Panc1 (cell line): ENCODE measurements at regions not wholly inside any gene's neighbourhood (a gene's known extent, or its start where the extent isn't known, plus 50 kb on each side); places are given as distances from the start of the nearest gene placed in this dataset.
"Not testable (repeated sequence)": the region's sequence is repeated elsewhere in the genome, so short reads cannot be mapped to it uniquely, and the experiment has no call there.

Experiments used
- ATAC-seq: fragments of 200-7000 bp; cut with Tn5 transposase; 2 replicates; pipeline ENCODE4 v1.9.1; 2020; ENCODE audit warnings: mild to moderate bottlenecking, moderate library complexity
- BruUV-seq: library from RNA; stranded (reverse); fragments of 400-500 nt; replicated peaks from 2 replicates; lab custom pipeline; 2021; lab: Mats Ljungman, UMichigan
- CTCF ChIA-PET: fragments of 300-600 bp; sonication (Branson Sonifier 250); formaldehyde crosslinking; loops from one replicate; lab custom pipeline; 2022; ENCODE audit warnings: antibody characterized with exemption; lab: Charles Lee
- POLR2A ChIA-PET: fragments of 300-600 bp; sonication (Branson Sonifier 250); formaldehyde crosslinking; loops from one replicate; lab custom pipeline; 2022; ENCODE audit warnings: antibody characterized with exemption; lab: Charles Lee
- DNase-seq: peaks from one replicate; pipeline ENCODE4 v3.0.0-alpha.2; 2010; ENCODE audit warnings: low read depth, low spot score
- H3K27ac ChIP-seq: 2 replicates; pipeline ENCODE4 v1.5.1; 2011; ENCODE audit warnings: mild to moderate bottlenecking, low read length, inconsistent platforms
- H3K27me3 ChIP-seq: fragments of 200-500 bp; sonication (Bioruptor generic); 2 replicates; pipeline ENCODE4 v1.6.0; 2014; ENCODE audit warnings: low read length, inconsistent platforms; ENCODE audit not compliant: control insufficient read depth, insufficient read depth
- H3K36me3 ChIP-seq: fragments of 200-500 bp; sonication (Bioruptor generic); 2 replicates; pipeline ENCODE4 v1.5.1; 2014; ENCODE audit warnings: inconsistent platforms, mild to moderate bottlenecking, low read length, moderate library complexity; ENCODE audit not compliant: control insufficient read depth, insufficient read depth
- H3K4me1 ChIP-seq: 2 replicates; pipeline ENCODE4 v1.5.1; 2011; ENCODE audit warnings: inconsistent platforms, mild to moderate bottlenecking, low read length, moderate library complexity; ENCODE audit not compliant: control insufficient read depth, insufficient read depth
- H3K4me3 ChIP-seq, 2 experiments: 2 replicates each; pipeline ENCODE4 v1.5.1; 2011 to 2012; ENCODE audit warnings: low read depth in 2 of 2, low read length in 2 of 2, mild to moderate bottlenecking in 2 of 2, inconsistent platforms in 1 of 2, moderate library complexity in 1 of 2
- H3K9me3 ChIP-seq: fragments of 200-500 bp; sonication (Bioruptor generic); 2 replicates; pipeline ENCODE4 v1.5.1; 2014; ENCODE audit warnings: low read depth, mild to moderate bottlenecking, inconsistent platforms, low read length, moderate library complexity; ENCODE audit not compliant: control insufficient read depth, insufficient read depth
- POLR2AphosphoS5 ChIP-seq: IDR thresholded peaks from 2 replicates; pipeline ENCODE4 v1.6.1; 2012; ENCODE audit warnings: mild to moderate bottlenecking, low read depth, low read length, moderate library complexity
- SIN3A ChIP-seq: IDR thresholded peaks from 2 replicates; pipeline ENCODE4 v1.6.1; 2012; ENCODE audit warnings: low read depth, mild to moderate bottlenecking, low read length, moderate library complexity, borderline replicate concordance; ENCODE audit not compliant: insufficient read depth
- TCF7L2 ChIP-seq: IDR thresholded peaks from 2 replicates; pipeline ENCODE4 v1.6.1; 2011; ENCODE audit warnings: mild to moderate bottlenecking, low read depth, low read length, inconsistent platforms
- in situ Hi-C: cut with HindIII; loops from 2 replicates; pipeline ENCODE4 v1.10.0; 2016; ENCODE audit warnings: low sequenced_read_pairs, low pct_unique_long_range_greater_than_20kb
- intact Hi-C: fragments of 100-400 bp; cut with micrococcal nuclease; formaldehyde crosslinking; loops from one replicate; pipeline ENCODE4 v1.10.0; 2022; ENCODE audit not compliant: unreplicated experiment
- TF ChIP-seq, protein P1 (sequence below): fragments of 450-650 bp; IDR thresholded peaks from 2 replicates; pipeline ENCODE4 v1.5.1; 2017; ENCODE audit warnings: mild to moderate bottlenecking
- TF ChIP-seq, protein P2 (sequence below), 2 experiments: IDR thresholded peaks; 2 replicates each; pipeline ENCODE4 v1.6.1; 2011 to 2012; ENCODE audit warnings: low read depth in 2 of 2, control low read depth in 1 of 2, low read length in 1 of 2, mild to moderate bottlenecking in 1 of 2, moderate library complexity in 1 of 2; ENCODE audit not compliant: insufficient read depth in 1 of 2

- no peaks in the 10 kb centered on the region for H3K27me3 ChIP-seq
- no peaks in the 10 kb centered on the region for H3K9me3 ChIP-seq
- no TSS peak for BruUV-seq
- no peaks in the 10 kb centered on the region for H3K4me1 ChIP-seq
- intact Hi-C loops = no loop called here
- in situ Hi-C loops = no loop called here
- DNase-seq (no peak), ATAC-seq (no peak)
- TF ChIP-seq POLR2AphosphoS5 = no peak
- TF ChIP-seq, protein P1, sequence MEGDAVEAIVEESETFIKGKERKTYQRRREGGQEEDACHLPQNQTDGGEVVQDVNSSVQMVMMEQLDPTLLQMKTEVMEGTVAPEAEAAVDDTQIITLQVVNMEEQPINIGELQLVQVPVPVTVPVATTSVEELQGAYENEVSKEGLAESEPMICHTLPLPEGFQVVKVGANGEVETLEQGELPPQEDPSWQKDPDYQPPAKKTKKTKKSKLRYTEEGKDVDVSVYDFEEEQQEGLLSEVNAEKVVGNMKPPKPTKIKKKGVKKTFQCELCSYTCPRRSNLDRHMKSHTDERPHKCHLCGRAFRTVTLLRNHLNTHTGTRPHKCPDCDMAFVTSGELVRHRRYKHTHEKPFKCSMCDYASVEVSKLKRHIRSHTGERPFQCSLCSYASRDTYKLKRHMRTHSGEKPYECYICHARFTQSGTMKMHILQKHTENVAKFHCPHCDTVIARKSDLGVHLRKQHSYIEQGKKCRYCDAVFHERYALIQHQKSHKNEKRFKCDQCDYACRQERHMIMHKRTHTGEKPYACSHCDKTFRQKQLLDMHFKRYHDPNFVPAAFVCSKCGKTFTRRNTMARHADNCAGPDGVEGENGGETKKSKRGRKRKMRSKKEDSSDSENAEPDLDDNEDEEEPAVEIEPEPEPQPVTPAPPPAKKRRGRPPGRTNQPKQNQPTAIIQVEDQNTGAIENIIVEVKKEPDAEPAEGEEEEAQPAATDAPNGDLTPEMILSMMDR = no peak
- H3K4me3 ChIP-seq = no peak overlapping the region
- ChIA-PET CTCF (no interaction called here), POLR2A (no interaction called here)
- no peak overlapping the region for H3K27ac ChIP-seq
- no peaks in the 10 kb centered on the region for H3K36me3 ChIP-seq
Observed at GRCh38 chrX:94302446-94302845, 628.4 kb downstream of the FAM133A start.

DNA sequence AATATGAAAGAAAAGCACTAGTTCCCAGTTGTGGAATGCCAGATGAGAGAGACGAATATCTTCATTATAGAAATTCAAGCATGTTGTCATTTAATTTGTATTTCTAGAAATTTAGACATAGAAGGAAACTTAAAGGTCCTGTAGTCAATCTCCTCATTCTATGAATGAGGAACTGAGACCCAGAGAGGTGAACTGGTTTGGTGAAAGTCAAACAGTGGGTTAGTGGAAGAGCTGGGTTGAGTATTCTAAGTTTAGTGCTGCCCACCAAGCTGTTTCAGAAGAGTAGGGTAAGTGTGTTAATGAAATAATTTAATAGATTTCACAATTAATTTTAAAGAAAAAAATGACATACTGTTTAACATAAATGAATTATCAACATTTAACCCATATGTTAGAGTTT is 655.2 kb downstream of the FAM133A start:
- intact Hi-C loops (no loop called here), in situ Hi-C loops (no loop called here)
- ATAC-seq = no peak
- H3K4me3 ChIP-seq = no peak overlapping the region
- H3K4me1 ChIP-seq = no peaks in the 10 kb centered on the region
- POLR2A ChIA-PET = no interaction called here
- no TSS peak for BruUV-seq
- H3K9me3 ChIP-seq = no peaks in the 10 kb centered on the region
- TF ChIP-seq, protein P2, sequence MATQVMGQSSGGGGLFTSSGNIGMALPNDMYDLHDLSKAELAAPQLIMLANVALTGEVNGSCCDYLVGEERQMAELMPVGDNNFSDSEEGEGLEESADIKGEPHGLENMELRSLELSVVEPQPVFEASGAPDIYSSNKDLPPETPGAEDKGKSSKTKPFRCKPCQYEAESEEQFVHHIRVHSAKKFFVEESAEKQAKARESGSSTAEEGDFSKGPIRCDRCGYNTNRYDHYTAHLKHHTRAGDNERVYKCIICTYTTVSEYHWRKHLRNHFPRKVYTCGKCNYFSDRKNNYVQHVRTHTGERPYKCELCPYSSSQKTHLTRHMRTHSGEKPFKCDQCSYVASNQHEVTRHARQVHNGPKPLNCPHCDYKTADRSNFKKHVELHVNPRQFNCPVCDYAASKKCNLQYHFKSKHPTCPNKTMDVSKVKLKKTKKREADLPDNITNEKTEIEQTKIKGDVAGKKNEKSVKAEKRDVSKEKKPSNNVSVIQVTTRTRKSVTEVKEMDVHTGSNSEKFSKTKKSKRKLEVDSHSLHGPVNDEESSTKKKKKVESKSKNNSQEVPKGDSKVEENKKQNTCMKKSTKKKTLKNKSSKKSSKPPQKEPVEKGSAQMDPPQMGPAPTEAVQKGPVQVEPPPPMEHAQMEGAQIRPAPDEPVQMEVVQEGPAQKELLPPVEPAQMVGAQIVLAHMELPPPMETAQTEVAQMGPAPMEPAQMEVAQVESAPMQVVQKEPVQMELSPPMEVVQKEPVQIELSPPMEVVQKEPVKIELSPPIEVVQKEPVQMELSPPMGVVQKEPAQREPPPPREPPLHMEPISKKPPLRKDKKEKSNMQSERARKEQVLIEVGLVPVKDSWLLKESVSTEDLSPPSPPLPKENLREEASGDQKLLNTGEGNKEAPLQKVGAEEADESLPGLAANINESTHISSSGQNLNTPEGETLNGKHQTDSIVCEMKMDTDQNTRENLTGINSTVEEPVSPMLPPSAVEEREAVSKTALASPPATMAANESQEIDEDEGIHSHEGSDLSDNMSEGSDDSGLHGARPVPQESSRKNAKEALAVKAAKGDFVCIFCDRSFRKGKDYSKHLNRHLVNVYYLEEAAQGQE (IDR thresholded peaks at IDR 0.05; ENCODE audit: insufficient read depth in 1 of 2, low read depth in 2 of 2, low read length in 1 of 2) = no peak
- no peak overlapping the region for H3K27ac ChIP-seq
- H3K36me3 ChIP-seq = no peaks in the 10 kb centered on the region
- DNase-seq = no peak
- H3K27me3 ChIP-seq = no peaks in the 10 kb centered on the region
- CTCF ChIA-PET = no interaction called here

DNA sequence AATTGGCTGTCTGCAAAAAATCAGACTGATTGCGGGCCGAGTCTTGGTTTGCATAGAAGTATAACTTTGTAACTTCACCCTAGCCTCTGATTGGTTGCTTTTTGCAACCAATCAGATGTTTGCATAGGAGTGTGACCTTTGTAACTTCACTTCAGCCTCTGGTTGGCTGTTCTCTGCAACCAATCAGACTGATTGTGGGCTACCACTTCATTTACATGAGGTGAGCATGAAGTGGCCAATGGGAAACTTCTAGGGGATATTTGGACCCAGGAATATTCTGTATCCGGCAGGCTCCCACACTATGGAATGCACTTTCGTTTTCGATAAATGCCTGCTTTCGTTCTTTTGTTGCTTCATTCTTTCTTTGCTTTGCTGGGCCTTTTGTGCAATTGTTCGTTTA is 667.7 kb downstream of the FAM133A start:
- ATAC-seq, H3K36me3 ChIP-seq, H3K9me3 ChIP-seq, H3K27me3 ChIP-seq, POLR2A ChIA-PET, DNase-seq, H3K4me1 ChIP-seq, H3K27ac ChIP-seq, intact Hi-C loops, in situ Hi-C loops, CTCF ChIA-PET, BruUV-seq: not testable (repeated sequence)
- peak overlapping the region; percentile 16 to 17; a peak in 2 of 4 replicates for H3K4me3 ChIP-seq

DNA sequence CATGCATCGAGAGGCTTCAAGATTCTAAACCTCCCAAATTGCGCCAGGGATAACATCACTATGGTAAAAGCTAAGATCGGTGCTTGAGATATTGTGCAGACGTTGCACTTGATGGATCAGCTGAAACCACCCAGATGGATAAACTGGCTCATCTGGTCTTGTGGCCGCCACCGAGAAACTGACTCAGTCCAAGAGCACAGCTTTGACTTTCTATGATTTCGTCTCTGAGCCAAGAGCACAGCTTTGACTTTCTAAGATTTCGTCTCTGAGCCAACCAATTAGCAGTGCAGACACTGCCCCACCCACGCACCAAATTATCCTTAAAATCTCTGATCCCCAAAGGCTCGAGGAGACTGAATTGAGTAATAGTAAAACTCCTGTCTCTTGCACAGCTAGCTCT is 687.2 kb downstream of the FAM133A start:
- BruUV-seq = no TSS peak
- in situ Hi-C loops (no loop called here), intact Hi-C loops (no loop called here)
- ATAC-seq (no peak), DNase-seq (no peak)
- ChIA-PET POLR2A (no interaction called here), CTCF (no interaction called here)
- H3K27me3 ChIP-seq = no peaks in the 10 kb centered on the region
- TF ChIP-seq TCF7L2 (no peak), SIN3A (no peak), POLR2AphosphoS5 (no peak)
- TF ChIP-seq, protein P1 = no peak
- TF ChIP-seq, protein P2 (IDR thresholded peaks at IDR 0.05; ENCODE audit: insufficient read depth in 1 of 2, low read depth in 2 of 2, low read length in 1 of 2) = no peak
- H3K9me3 ChIP-seq = no peaks in the 10 kb centered on the region
- no peaks in the 10 kb centered on the region for H3K36me3 ChIP-seq
- no peaks in the 10 kb centered on the region for H3K4me1 ChIP-seq
- H3K4me3 ChIP-seq = no peak overlapping the region
- no peak overlapping the region for H3K27ac ChIP-seq
